ENCODE measurements at regions not wholly inside any gene's neighbourhood (a gene's known extent, or its start where the extent isn't known, plus 50 kb on each side); places are given as distances from the start of the nearest gene placed in this dataset.
"Not testable (repeated sequence)": the region's sequence is repeated elsewhere in the genome, so short reads cannot be mapped to it uniquely, and the experiment has no call there.

DNA sequence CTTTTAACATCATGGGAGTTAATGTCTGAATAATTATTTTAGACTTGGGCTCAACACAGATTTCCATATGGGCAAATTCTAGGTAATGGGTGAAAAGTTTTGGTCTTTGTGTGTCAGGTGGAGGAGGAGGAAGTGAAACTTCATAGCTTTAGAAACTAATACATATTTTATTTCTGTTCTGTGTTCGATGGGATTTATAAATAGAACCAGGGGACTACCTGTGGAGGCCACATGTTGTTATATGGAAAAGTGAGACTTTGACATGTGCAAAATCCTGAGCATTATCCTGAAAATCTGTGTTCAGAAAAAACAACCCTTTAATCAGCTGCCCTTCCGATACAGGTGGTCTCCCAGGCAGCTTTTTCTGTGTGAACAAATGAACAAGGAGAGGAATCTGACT, 209.5 kb downstream of the SOX2 start:
- DNase-seq (ENCODE audit: low read depth), result no peak

- DNase-seq (ENCODE audit: low read depth), result not testable (repeated sequence)
These were observed 214.1 kb downstream of the SOX2 start for GRCh38 chr3:181925841-181926240.

- DNase-seq (ENCODE audit: low read depth), result no peak
These were observed 217.8 kb downstream of the SOX2 start for GRCh38 chr3:181929501-181929900.

DNA sequence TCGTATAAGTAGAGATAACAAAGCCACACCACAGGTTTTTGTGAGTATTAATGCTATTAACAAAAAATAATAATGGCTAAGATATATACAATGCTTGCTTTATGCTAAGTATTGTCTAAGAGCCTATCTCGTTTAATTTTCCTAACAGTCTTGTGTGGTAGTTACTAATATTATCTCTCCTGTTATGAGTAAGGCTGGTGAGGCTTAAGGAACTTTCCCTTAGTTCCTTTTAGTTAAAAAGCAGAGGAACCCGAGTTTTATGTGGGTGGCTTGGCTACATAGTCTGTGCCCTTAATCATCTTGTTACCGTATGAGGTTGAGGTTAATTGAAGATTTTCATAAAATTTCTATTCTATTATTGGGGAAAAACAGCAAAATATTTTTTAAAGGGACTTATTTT, 218.4 kb downstream of the SOX2 start:
- no peak for DNase-seq (ENCODE audit: low read depth)

- DNase-seq (ENCODE audit: low read depth), result no peak
These were observed 220.3 kb downstream of the SOX2 start for GRCh38 chr3:181932039-181932438.

- DNase-seq (ENCODE audit: low read depth), result no peak
These were observed 221.4 kb downstream of the SOX2 start for GRCh38 chr3:181933052-181933618.

GRCh38 chr3:181935915-181936314, 224.2 kb downstream of the SOX2 start:
- DNase-seq (ENCODE audit: low read depth), result no peak

DNA sequence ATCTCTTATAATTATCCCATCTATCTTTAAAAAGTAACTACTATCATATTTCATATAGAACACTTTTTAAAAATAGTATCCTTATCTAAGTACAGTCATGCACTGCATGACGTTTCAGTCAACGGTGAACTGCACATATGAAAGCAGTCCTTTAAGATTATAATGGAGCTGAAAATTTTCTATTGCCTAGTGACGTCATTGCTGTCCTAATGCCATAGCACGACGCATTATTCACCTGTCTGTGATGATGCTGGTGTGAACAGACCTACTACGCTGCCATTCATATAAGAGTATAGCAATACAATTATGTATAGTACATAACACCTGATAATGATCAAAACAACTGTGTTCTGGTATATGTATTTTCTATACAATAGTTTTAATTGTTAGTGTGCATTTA, 225.0 kb downstream of the SOX2 start:
- DNase-seq (ENCODE audit: low read depth), result no peak

GRCh38 chr3:181938580-181938979, 226.9 kb downstream of the SOX2 start:
- not testable (repeated sequence) for DNase-seq (ENCODE audit: low read depth)

DNA sequence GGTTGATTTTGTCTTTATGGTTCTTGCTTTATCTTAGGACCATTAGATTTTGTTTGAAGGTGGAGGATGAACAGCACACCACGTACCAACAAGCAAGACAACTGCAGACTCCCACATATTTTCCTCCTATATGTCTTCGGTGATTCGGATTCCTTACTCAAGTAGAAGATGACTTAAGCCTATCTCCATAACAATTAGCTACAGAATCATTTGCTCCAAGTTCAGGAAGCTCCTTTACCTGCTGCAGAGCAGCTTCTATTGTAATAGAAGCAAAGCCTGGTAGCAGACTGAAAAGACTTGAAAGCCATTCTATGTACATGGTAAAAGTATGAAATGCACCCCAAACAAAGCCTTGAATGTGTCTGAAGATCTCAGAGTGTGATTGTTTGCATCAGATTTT, 229.0 kb downstream of the SOX2 start:
- no peak for DNase-seq (ENCODE audit: low read depth)

- DNase-seq (ENCODE audit: low read depth), result no peak
These were observed 229.5 kb downstream of the SOX2 start for GRCh38 chr3:181941250-181941649.

GRCh38 chr3:181943285-181943684, 231.6 kb downstream of the SOX2 start:
- no peak for DNase-seq (ENCODE audit: low read depth)

GRCh38 chr3:181947606-181948005, 235.9 kb downstream of the SOX2 start:
- DNase-seq (ENCODE audit: low read depth), result no peak

DNA sequence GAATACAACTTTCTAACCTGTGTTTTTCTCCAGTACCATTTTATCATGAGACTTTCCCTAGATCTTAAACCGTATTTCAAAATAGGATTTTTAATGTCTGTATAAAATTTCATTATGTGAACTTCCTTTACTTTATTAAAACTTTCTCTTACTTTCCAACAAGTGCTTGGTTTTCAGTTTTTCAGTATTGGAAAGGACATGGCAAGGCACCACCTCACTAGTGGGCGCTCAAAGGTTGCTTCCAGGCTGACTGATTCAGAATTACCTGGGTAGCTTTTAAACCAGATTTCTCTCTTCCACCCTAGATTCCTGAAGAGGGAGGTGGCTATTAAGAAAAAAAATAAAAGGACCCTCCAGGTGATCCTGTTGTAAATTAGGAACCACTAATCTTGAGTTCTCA, 236.6 kb downstream of the SOX2 start:
- DNase-seq (ENCODE audit: low read depth), result no peak

- DNase-seq (ENCODE audit: low read depth), result peak; percentile 1
These were observed 240.5 kb downstream of the SOX2 start for GRCh38 chr3:181952221-181952620.

- DNase-seq (ENCODE audit: low read depth), result no peak
These were observed 241.2 kb downstream of the SOX2 start for GRCh38 chr3:181952929-181953328.

DNA sequence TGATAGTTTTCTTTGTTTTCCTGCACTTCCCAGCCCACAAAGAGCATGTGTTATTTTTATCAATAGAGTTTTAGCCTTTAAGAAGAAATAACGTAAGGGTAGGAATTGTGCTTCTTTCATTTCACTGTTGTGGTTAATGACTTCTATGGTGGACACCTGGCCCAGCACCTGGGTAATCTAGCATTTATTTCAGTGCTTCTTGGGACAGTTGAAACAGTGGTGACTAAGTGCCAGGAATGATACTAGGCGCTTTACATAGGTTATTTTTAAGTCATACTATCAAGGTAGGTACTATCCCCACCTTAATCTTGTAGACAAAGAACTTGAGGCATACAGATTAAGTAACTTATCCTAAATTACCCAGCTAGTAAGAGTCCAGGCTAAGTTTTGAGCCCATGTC, 243.8 kb downstream of the SOX2 start:
- no peak for DNase-seq (ENCODE audit: low read depth)

GRCh38 chr3:181956122-181956521, 244.4 kb downstream of the SOX2 start:
- no peak for DNase-seq (ENCODE audit: low read depth)

DNA sequence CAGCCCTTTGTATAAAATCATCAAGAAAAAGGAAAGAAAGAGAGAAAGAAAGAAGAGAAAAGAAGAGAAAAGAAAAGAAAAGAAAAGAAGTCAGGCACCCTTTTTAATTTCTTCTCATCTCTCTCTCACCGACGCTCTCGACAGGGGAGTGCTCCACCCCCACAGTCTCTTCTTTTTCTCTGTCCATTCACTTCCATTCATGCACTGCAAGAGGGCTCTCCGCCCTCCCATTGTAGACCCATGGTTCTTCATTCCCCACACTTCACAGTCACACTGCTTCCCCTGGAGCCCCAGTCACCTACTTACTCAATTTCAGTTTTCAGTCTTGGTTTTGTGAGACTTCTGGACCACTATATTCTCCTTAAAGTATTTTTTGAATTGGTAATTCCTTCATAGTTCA, 254.7 kb downstream of the SOX2 start:
- DNase-seq (ENCODE audit: low read depth), result no peak

DNA sequence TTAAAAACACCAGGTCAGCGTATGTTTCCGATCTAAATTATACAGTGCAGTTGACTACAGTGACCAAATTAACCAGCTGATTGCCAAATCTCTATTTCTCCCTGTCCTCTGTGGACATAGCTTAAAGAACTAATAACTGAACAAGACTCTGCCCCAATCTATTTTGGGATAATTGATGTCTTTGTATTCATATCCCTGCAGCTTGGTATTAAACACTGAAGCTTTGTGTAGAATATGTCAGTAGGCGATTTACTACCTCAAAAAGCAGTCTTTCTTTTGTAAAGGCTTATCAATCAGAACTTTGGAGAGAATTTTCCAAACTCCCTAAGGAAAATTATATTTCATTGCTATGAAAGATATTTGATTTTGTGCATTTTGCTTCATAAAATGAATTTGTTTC, 258.2 kb downstream of the SOX2 start:
- no peak for DNase-seq (ENCODE audit: low read depth)

GRCh38 chr3:181971424-181971823, 259.7 kb downstream of the SOX2 start:
- DNase-seq (ENCODE audit: low read depth), result no peak

GRCh38 chr3:181974198-181974597, 262.5 kb downstream of the SOX2 start:
- DNase-seq (ENCODE audit: low read depth), result peak; percentile 1

- no peak for DNase-seq (ENCODE audit: low read depth)
These were observed 264.8 kb downstream of the SOX2 start for GRCh38 chr3:181976526-181976925.

DNA sequence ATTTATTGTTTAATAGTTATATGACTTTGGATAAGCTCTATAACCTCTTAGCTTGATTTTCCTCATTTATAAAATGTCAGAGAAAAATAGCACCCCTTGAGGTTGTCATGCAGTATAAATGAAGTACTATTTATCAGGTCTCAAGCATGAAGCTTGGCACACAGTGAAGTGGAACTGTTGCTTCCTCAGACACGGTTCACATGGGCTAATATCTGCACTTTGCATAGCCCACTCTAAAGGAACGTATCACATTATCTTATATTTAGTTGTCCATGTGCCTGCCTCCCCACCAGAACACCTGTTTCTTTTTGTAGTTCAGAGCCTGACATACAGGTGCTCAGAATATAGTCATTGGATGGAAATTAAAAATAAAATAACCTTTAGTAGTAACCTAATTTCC, 273.7 kb downstream of the SOX2 start:
- no peak for DNase-seq (ENCODE audit: low read depth)

- DNase-seq (ENCODE audit: low read depth), result no peak
These were observed 276.0 kb downstream of the SOX2 start for GRCh38 chr3:181987736-181988135.
